ENCODE measurements at regions not wholly inside any gene's neighbourhood (a gene's known extent, or its start where the extent isn't known, plus 50 kb on each side); places are given as distances from the start of the nearest gene placed in this dataset.

DNA sequence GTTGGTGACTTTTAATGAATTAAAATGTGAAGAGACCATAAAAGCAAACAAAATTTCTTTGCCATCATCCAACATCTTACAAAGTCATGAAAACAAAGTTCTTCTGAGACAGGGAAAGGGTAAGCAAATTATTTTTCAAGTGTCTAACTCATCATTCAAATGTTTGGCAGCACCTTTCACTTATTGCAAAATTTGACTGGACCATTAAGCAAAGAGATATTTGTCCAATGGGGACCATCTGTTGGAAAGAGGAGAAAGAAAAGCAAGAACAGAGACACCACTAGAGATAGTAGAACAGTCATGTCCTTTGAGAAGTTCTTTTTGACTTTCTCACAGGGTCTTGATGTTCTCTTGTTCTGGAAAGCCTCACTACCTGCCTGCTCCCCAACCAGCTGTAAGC lies 330.1 kb downstream of the PAPSS1 start:
- Histone ChIP-seq H3K27me3 (no peaks in the 10 kb centered on the region), H4K20me1 (ENCODE audit: insufficient read depth, poor library complexity, severe bottlenecking) (no peaks in the 10 kb centered on the region), H3K4me2 (no peak overlapping the region), H3K4me3 (no peak overlapping the region), H3K9me3 (ENCODE audit: low read depth) (no peaks in the 10 kb centered on the region), H3K36me3 (replicated peaks; ENCODE audit: insufficient read depth, low read depth) (no peaks in the 10 kb centered on the region), H3K27ac (no peak overlapping the region), H3K79me2 (no peaks in the 10 kb centered on the region), H3K4me1 (ENCODE audit: insufficient read depth) (peaks cover 6% of the 10 kb centered on the region), H2AFZ (no peak overlapping the region), H3K9me2 (replicated peaks; ENCODE audit: insufficient read depth) (no peaks in the 10 kb centered on the region)
- no peak for DNase-seq (ENCODE audit: low spot score)
- no peak for TF ChIP-seq EZH2phosphoT487 (IDR thresholded peaks at IDR 0.05; ENCODE audit: low read depth, severe bottlenecking, unreplicated experiment)
- TF ChIP-seq, protein P1, sequence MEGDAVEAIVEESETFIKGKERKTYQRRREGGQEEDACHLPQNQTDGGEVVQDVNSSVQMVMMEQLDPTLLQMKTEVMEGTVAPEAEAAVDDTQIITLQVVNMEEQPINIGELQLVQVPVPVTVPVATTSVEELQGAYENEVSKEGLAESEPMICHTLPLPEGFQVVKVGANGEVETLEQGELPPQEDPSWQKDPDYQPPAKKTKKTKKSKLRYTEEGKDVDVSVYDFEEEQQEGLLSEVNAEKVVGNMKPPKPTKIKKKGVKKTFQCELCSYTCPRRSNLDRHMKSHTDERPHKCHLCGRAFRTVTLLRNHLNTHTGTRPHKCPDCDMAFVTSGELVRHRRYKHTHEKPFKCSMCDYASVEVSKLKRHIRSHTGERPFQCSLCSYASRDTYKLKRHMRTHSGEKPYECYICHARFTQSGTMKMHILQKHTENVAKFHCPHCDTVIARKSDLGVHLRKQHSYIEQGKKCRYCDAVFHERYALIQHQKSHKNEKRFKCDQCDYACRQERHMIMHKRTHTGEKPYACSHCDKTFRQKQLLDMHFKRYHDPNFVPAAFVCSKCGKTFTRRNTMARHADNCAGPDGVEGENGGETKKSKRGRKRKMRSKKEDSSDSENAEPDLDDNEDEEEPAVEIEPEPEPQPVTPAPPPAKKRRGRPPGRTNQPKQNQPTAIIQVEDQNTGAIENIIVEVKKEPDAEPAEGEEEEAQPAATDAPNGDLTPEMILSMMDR (IDR thresholded peaks at IDR 0.05; ENCODE audit: poor library complexity), result no peak

- Histone ChIP-seq H3K4me3 (no peak overlapping the region), H3K4me1 (ENCODE audit: insufficient read depth) (peaks cover 6% of the 10 kb centered on the region), H2AFZ (no peak overlapping the region), H3K79me2 (no peaks in the 10 kb centered on the region), H4K20me1 (ENCODE audit: insufficient read depth, poor library complexity, severe bottlenecking) (no peaks in the 10 kb centered on the region), H3K9me2 (replicated peaks; ENCODE audit: insufficient read depth) (no peaks in the 10 kb centered on the region), H3K4me2 (no peak overlapping the region), H3K36me3 (replicated peaks; ENCODE audit: insufficient read depth, low read depth) (no peaks in the 10 kb centered on the region), H3K27me3 (no peaks in the 10 kb centered on the region), H3K9me3 (ENCODE audit: low read depth) (no peaks in the 10 kb centered on the region), H3K27ac (no peak overlapping the region)
- TF ChIP-seq, protein P1 (IDR thresholded peaks at IDR 0.05; ENCODE audit: poor library complexity), result no peak
- no peak for TF ChIP-seq EZH2 (IDR thresholded peaks at IDR 0.05; ENCODE audit: borderline replicate concordance)
- WGBS (ENCODE audit: low lambda C conversion rate, missing lambda C conversion rate), result 68% methylated on average over 3 of the region's 3 CpGs
- DNase-seq (ENCODE audit: low spot score), result no peak
These were observed 331.2 kb downstream of the PAPSS1 start for GRCh38 chr4:107388736-107389274.

- no peak for DNase-seq (ENCODE audit: low spot score)
- TF ChIP-seq, protein P1 (IDR thresholded peaks at IDR 0.05; ENCODE audit: poor library complexity), result no peak
- TF ChIP-seq EZH2phosphoT487 (IDR thresholded peaks at IDR 0.05; ENCODE audit: low read depth, severe bottlenecking, unreplicated experiment), result no peak
- TF ChIP-seq EZH2 (IDR thresholded peaks at IDR 0.05; ENCODE audit: borderline replicate concordance), result no peak
- Histone ChIP-seq H3K9me3 (ENCODE audit: low read depth) (no peaks in the 10 kb centered on the region), H3K27me3 (no peaks in the 10 kb centered on the region), H3K4me2 (no peak overlapping the region), H2AFZ (no peak overlapping the region), H3K4me3 (no peak overlapping the region), H3K79me2 (no peaks in the 10 kb centered on the region), H3K4me1 (ENCODE audit: insufficient read depth) (no peaks in the 10 kb centered on the region), H4K20me1 (ENCODE audit: insufficient read depth, poor library complexity, severe bottlenecking) (no peaks in the 10 kb centered on the region), H3K9me2 (replicated peaks; ENCODE audit: insufficient read depth) (no peaks in the 10 kb centered on the region), H3K36me3 (replicated peaks; ENCODE audit: insufficient read depth, low read depth) (no peaks in the 10 kb centered on the region), H3K27ac (no peak overlapping the region)
- 96% methylated on average over 20 of the region's 20 CpGs for WGBS (ENCODE audit: low lambda C conversion rate, missing lambda C conversion rate)
These were observed 339.1 kb downstream of the PAPSS1 start for GRCh38 chr4:107380836-107381438.

- no peaks in the 10 kb centered on the region for H4K20me1 ChIP-seq (ENCODE audit: insufficient read depth, poor library complexity, severe bottlenecking)
- WGBS (ENCODE audit: low lambda C conversion rate, missing lambda C conversion rate), result 97% methylated on average over 4 of the region's 4 CpGs
- DNase-seq (ENCODE audit: low spot score), result no peak
- no peaks in the 10 kb centered on the region for H3K4me1 ChIP-seq (ENCODE audit: insufficient read depth)
- no peak overlapping the region for H3K27ac ChIP-seq
- H3K9me3 ChIP-seq (ENCODE audit: low read depth), result no peaks in the 10 kb centered on the region
- no peaks in the 10 kb centered on the region for H3K9me2 ChIP-seq (replicated peaks; ENCODE audit: insufficient read depth)
- H3K79me2 ChIP-seq, result no peaks in the 10 kb centered on the region
- no peak overlapping the region for H3K4me3 ChIP-seq
- TF ChIP-seq, protein P1 (IDR thresholded peaks at IDR 0.05; ENCODE audit: poor library complexity), result no peak
- no peak for TF ChIP-seq EZH2phosphoT487 (IDR thresholded peaks at IDR 0.05; ENCODE audit: low read depth, severe bottlenecking, unreplicated experiment)
- no peak for TF ChIP-seq EZH2 (IDR thresholded peaks at IDR 0.05; ENCODE audit: borderline replicate concordance)
- H3K4me2 ChIP-seq, result no peak overlapping the region
- H3K36me3 ChIP-seq (replicated peaks; ENCODE audit: insufficient read depth, low read depth), result no peaks in the 10 kb centered on the region
- H2AFZ ChIP-seq, result no peak overlapping the region
- no peaks in the 10 kb centered on the region for H3K27me3 ChIP-seq
These were observed 339.8 kb downstream of the PAPSS1 start for GRCh38 chr4:107380190-107380589.

All from hepatocyte (in vitro differentiated cells).